Liver (tissue), 8 donors: ENCODE measurements at regions not wholly inside any gene's neighbourhood (a gene's known extent, or its start where the extent isn't known, plus 50 kb on each side); places are given as distances from the start of the nearest gene placed in this dataset.

Experiments used
- DNase-seq: peaks from one replicate; pipeline ENCODE4 v3.0.0-alpha.2; 2017; ENCODE audit warnings: low spot score
- H3K27ac ChIP-seq, 2 donors: one replicate each; pipeline ENCODE4 v1.7.0; 2013; ENCODE audit warnings: inconsistent platforms in 2 of 2, low read length in 2 of 2, control low read depth in 1 of 2, low read depth in 1 of 2, mild to moderate bottlenecking in 1 of 2
- H3K27me3 ChIP-seq, 4 donors: one replicate each; pipeline versions ENCODE4 v1.6.1 to v1.7.0; 2013; ENCODE audit warnings: low read length in 3 of 4, inconsistent platforms in 1 of 4, mild to moderate bottlenecking in 1 of 4, moderate library complexity in 1 of 4; ENCODE audit not compliant: control insufficient read depth in 4 of 4, insufficient read depth in 4 of 4
- H3K36me3 ChIP-seq, 4 donors: one replicate each; pipeline versions ENCODE4 v1.6.1 to v1.7.0; 2013; ENCODE audit warnings: low read length in 3 of 4, mild to moderate bottlenecking in 3 of 4, low read depth in 1 of 4, moderate library complexity in 1 of 4; ENCODE audit not compliant: control insufficient read depth in 4 of 4, insufficient read depth in 3 of 4
- H3K4me1 ChIP-seq, 4 donors: one replicate each; pipeline versions ENCODE4 v1.6.1 to v1.7.0; 2013; ENCODE audit warnings: low read length in 3 of 4, mild to moderate bottlenecking in 3 of 4, moderate library complexity in 1 of 4; ENCODE audit not compliant: control insufficient read depth in 4 of 4, insufficient read depth in 4 of 4
- H3K4me3 ChIP-seq, 3 donors: one replicate each; pipeline versions ENCODE4 v1.6.1 to v1.7.0; 2013; ENCODE audit warnings: low read length in 3 of 3, control low read depth in 1 of 3, low read depth in 1 of 3, mild to moderate bottlenecking in 1 of 3
- H3K9ac ChIP-seq, 2 donors: one replicate each; pipeline ENCODE4 v1.7.0; 2013; ENCODE audit warnings: low read length in 2 of 2, mild to moderate bottlenecking in 2 of 2, moderate library complexity in 2 of 2, control low read depth in 1 of 2, low read depth in 1 of 2
- H3K9me3 ChIP-seq, 4 donors: one replicate each; pipeline versions ENCODE4 v1.6.1 to v1.7.0; 2013; ENCODE audit warnings: low read length in 3 of 4; ENCODE audit not compliant: control insufficient read depth in 4 of 4
- EGR1 ChIP-seq, 2 donors: IDR thresholded peaks; 2 replicates each; pipeline ENCODE4 v1.6.1; 2016 to 2018; ENCODE audit warnings: antibody characterized with exemption in 2 of 2, low read depth in 2 of 2
- FOXA1 ChIP-seq: IDR thresholded peaks from 2 replicates; pipeline ENCODE4 v1.6.1; 2016; ENCODE audit warnings: antibody characterized with exemption
- GABPA ChIP-seq, 2 donors: IDR thresholded peaks in 1 of 2; conservative IDR thresholded peaks in 1 of 2; 2 replicates each; pipeline ENCODE4 v1.6.1; 2016; ENCODE audit warnings: antibody characterized with exemption in 2 of 2, mild to moderate bottlenecking in 1 of 2, moderate library complexity in 1 of 2
- HNF4A ChIP-seq, 2 donors: conservative IDR thresholded peaks; 2 replicates each; pipeline ENCODE4 v1.6.1; 2016; ENCODE audit warnings: antibody characterized with exemption in 2 of 2, mild to moderate bottlenecking in 2 of 2
- JUND ChIP-seq, 2 donors: IDR thresholded peaks; 2 replicates each; pipeline ENCODE4 v1.6.1; 2016; ENCODE audit warnings: antibody characterized with exemption in 2 of 2
- NR2F2 ChIP-seq: IDR thresholded peaks from 2 replicates; pipeline ENCODE4 v1.6.1; 2016; ENCODE audit warnings: antibody characterized with exemption
- RAD21 ChIP-seq, 2 donors: IDR thresholded peaks; 2 replicates each; pipeline ENCODE4 v1.6.1; 2016; ENCODE audit warnings: antibody characterized with exemption in 2 of 2, mild to moderate bottlenecking in 2 of 2
- RXRA ChIP-seq, 2 donors: IDR thresholded peaks; 2 replicates each; pipeline ENCODE4 v1.6.1; 2017 to 2018; ENCODE audit warnings: antibody characterized with exemption in 2 of 2, mild to moderate bottlenecking in 1 of 2
- TAF1 ChIP-seq: conservative IDR thresholded peaks from 2 replicates; pipeline ENCODE4 v1.6.1; 2016; ENCODE audit warnings: antibody characterized with exemption, mild to moderate bottlenecking
- YY1 ChIP-seq: IDR thresholded peaks from 2 replicates; pipeline ENCODE4 v1.6.1; 2016; ENCODE audit warnings: antibody characterized with exemption, mild to moderate bottlenecking
- WGBS: extraction: QIAGEN DNeasy Blood & Tissue Kit; methylation state at CpG from one replicate; pipeline ENCODE4 v1.1.7; 2013; 5-methylcytosine and 5-hydroxymethylcytosine counted together
- TF ChIP-seq, protein P1 (sequence below): IDR thresholded peaks from 2 replicates; pipeline ENCODE4 v1.6.1; 2016; ENCODE audit warnings: antibody characterized with exemption, mild to moderate bottlenecking
- TF ChIP-seq, protein P2 (sequence below): IDR thresholded peaks from 2 replicates; pipeline ENCODE4 v1.6.1; 2016; ENCODE audit warnings: antibody characterized with exemption
- TF ChIP-seq, protein P3 (sequence below): IDR thresholded peaks from 2 replicates; pipeline ENCODE4 v1.6.1; 2016; ENCODE audit warnings: antibody characterized with exemption
- TF ChIP-seq, protein P4 (sequence below): fragments of 150-350 bp; IDR thresholded peaks from 2 replicates; pipeline ENCODE4 v1.5.1; 2017; ENCODE audit warnings: improper control_type of control experiment, low read depth, low read length; ENCODE audit not compliant: missing input control
- TF ChIP-seq, protein P5 (sequence below): IDR thresholded peaks from 2 replicates; pipeline ENCODE4 v1.6.1; 2016; ENCODE audit warnings: antibody characterized with exemption
- donor health status: healthy.
- donor health status: healthy.
- donor health status: healthy.
- donor health status: healthy.
- donor health status: healthy.

DNA sequence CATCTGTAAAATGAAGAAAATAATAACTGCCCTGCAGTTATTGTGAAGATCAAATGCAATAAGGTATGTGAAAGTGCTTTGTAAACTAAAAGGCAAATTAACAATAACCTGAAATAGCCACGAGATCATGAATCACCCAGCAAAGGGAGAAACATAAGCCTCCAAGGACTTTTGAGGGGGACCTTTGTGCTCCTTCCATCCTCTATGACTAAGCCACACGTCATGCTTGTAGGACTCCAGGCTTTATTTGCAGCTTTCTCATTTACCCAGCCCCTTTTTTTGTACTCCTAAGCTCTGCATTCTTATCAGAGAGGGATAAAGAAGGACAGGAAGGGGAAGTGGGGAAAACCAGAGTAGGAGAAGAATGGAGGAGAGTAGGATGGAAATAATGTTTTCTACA, 115.1 kb downstream of the PROX1 start:
- no peaks in the 10 kb centered on the region for H3K9me3 ChIP-seq
- no peak overlapping the region for H3K4me3 ChIP-seq
- DNase-seq: no peak
- no peaks in the 10 kb centered on the region for H3K36me3 ChIP-seq
- TF ChIP-seq FOXA1: no peak
- TF ChIP-seq TAF1: no peak
- no peak for TF ChIP-seq GABPA (IDR thresholded peaks at IDR 0.05 in 1 of 2, conservative IDR thresholded peaks at IDR 0.05 in 1 of 2)
- no peak for TF ChIP-seq RXRA (IDR thresholded peaks at IDR 0.05)
- H3K4me1 ChIP-seq: peaks cover 0 to 5% (median 2%) of the 10 kb centered on the region in 4 donors
- H3K27ac ChIP-seq: no peak overlapping the region
- H3K27me3 ChIP-seq: no peaks in the 10 kb centered on the region
- 82% methylated on average over 2 of the region's 2 CpGs for WGBS
- H3K9ac ChIP-seq: no peak overlapping the region

DNA sequence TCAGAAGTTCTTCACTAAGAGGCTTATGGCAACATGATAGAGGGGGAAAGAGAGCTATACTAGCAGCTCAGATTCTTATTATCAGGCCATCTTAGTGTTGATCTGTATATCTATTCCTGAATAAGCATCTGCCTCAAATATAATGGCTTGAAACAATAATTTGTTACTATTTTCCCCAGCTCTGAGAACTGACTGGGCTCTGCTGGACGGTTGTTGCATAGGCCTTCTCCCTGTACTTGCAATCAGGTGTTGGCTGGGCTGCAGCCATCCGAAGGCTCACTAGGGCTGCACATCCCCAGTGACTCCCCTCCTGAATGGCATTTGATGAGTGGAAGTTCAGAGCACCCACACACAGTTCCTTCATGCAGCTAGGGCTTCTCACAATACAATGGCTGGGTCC, 116.0 kb downstream of the PROX1 start:
- no peaks in the 10 kb centered on the region for H3K36me3 ChIP-seq
- H3K27ac ChIP-seq: no peak overlapping the region
- TF ChIP-seq HNF4A (conservative IDR thresholded peaks at IDR 0.05): no peak
- no peak for TF ChIP-seq TAF1
- TF ChIP-seq, protein P1, sequence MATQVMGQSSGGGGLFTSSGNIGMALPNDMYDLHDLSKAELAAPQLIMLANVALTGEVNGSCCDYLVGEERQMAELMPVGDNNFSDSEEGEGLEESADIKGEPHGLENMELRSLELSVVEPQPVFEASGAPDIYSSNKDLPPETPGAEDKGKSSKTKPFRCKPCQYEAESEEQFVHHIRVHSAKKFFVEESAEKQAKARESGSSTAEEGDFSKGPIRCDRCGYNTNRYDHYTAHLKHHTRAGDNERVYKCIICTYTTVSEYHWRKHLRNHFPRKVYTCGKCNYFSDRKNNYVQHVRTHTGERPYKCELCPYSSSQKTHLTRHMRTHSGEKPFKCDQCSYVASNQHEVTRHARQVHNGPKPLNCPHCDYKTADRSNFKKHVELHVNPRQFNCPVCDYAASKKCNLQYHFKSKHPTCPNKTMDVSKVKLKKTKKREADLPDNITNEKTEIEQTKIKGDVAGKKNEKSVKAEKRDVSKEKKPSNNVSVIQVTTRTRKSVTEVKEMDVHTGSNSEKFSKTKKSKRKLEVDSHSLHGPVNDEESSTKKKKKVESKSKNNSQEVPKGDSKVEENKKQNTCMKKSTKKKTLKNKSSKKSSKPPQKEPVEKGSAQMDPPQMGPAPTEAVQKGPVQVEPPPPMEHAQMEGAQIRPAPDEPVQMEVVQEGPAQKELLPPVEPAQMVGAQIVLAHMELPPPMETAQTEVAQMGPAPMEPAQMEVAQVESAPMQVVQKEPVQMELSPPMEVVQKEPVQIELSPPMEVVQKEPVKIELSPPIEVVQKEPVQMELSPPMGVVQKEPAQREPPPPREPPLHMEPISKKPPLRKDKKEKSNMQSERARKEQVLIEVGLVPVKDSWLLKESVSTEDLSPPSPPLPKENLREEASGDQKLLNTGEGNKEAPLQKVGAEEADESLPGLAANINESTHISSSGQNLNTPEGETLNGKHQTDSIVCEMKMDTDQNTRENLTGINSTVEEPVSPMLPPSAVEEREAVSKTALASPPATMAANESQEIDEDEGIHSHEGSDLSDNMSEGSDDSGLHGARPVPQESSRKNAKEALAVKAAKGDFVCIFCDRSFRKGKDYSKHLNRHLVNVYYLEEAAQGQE: no peak
- TF ChIP-seq YY1: no peak
- TF ChIP-seq, protein P2, sequence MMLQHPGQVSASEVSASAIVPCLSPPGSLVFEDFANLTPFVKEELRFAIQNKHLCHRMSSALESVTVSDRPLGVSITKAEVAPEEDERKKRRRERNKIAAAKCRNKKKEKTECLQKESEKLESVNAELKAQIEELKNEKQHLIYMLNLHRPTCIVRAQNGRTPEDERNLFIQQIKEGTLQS: no peak
- TF ChIP-seq, protein P3, sequence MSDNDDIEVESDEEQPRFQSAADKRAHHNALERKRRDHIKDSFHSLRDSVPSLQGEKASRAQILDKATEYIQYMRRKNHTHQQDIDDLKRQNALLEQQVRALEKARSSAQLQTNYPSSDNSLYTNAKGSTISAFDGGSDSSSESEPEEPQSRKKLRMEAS: no peak
- TF ChIP-seq JUND (IDR thresholded peaks at IDR 0.05): no peak
- TF ChIP-seq, protein P4, sequence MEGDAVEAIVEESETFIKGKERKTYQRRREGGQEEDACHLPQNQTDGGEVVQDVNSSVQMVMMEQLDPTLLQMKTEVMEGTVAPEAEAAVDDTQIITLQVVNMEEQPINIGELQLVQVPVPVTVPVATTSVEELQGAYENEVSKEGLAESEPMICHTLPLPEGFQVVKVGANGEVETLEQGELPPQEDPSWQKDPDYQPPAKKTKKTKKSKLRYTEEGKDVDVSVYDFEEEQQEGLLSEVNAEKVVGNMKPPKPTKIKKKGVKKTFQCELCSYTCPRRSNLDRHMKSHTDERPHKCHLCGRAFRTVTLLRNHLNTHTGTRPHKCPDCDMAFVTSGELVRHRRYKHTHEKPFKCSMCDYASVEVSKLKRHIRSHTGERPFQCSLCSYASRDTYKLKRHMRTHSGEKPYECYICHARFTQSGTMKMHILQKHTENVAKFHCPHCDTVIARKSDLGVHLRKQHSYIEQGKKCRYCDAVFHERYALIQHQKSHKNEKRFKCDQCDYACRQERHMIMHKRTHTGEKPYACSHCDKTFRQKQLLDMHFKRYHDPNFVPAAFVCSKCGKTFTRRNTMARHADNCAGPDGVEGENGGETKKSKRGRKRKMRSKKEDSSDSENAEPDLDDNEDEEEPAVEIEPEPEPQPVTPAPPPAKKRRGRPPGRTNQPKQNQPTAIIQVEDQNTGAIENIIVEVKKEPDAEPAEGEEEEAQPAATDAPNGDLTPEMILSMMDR: no peak
- TF ChIP-seq, protein P5, sequence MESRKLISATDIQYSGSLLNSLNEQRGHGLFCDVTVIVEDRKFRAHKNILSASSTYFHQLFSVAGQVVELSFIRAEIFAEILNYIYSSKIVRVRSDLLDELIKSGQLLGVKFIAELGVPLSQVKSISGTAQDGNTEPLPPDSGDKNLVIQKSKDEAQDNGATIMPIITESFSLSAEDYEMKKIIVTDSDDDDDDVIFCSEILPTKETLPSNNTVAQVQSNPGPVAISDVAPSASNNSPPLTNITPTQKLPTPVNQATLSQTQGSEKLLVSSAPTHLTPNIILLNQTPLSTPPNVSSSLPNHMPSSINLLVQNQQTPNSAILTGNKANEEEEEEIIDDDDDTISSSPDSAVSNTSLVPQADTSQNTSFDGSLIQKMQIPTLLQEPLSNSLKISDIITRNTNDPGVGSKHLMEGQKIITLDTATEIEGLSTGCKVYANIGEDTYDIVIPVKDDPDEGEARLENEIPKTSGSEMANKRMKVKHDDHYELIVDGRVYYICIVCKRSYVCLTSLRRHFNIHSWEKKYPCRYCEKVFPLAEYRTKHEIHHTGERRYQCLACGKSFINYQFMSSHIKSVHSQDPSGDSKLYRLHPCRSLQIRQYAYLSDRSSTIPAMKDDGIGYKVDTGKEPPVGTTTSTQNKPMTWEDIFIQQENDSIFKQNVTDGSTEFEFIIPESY: no peak
- no peak for TF ChIP-seq RAD21 (IDR thresholded peaks at IDR 0.05)
- TF ChIP-seq RXRA (IDR thresholded peaks at IDR 0.05): no peak
- TF ChIP-seq GABPA (IDR thresholded peaks at IDR 0.05 in 1 of 2, conservative IDR thresholded peaks at IDR 0.05 in 1 of 2): no peak
- no peak for TF ChIP-seq EGR1 (IDR thresholded peaks at IDR 0.05; ENCODE audit: low read depth in 2 of 2)
- no peak for TF ChIP-seq NR2F2
- no peaks in the 10 kb centered on the region for H3K9me3 ChIP-seq
- no peak for DNase-seq
- H3K4me3 ChIP-seq: no peak overlapping the region
- 90% methylated on average over 2 of the region's 2 CpGs for WGBS
- no peaks in the 10 kb centered on the region for H3K27me3 ChIP-seq
- H3K9ac ChIP-seq: no peak overlapping the region
- peaks cover 0 to 5% (median 3%) of the 10 kb centered on the region in 4 donors for H3K4me1 ChIP-seq
